ENCODE measurements at regions not wholly inside any gene's neighbourhood (a gene's known extent, or its start where the extent isn't known, plus 50 kb on each side); places are given as distances from the start of the nearest gene placed in this dataset.
"Not testable (repeated sequence)": the region's sequence is repeated elsewhere in the genome, so short reads cannot be mapped to it uniquely, and the experiment has no call there.

DNA sequence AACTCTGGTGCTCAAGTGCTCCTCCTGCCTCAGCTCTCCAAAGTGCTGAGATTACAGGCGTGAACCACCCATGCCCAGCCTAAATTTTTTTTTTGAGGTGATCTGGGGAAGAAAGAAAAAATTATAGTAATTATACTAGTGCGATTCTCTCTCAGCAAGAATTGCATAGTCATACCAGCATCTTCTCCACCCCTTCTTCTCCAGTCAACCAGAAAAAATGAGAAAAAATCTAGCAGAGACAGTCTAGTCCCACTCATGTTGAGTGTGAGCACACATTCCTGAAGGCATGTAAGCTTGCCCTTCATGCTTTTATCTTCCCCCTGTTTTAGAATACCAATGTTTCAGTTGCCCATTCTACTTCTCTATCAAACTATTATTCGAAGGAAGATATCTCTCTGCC is 207.6 kb downstream of the S1PR1 start:
- Histone ChIP-seq H3K9me3 (no peaks in the 10 kb centered on the region), H3K27ac (no peak overlapping the region), H3K4me1 (no peaks in the 10 kb centered on the region), H3K27me3 (no peaks in the 10 kb centered on the region), H3K4me3 (no peak overlapping the region), H3K36me3 (no peaks in the 10 kb centered on the region)
- 79 to 83% methylated on average over 3 of the region's 3 CpGs for WGBS, 2 donors (ENCODE audit: low coverage in 1 of 2)
- no peak for DNase-seq
- intact Hi-C loops (cut with DNase I; ENCODE audit: low total_unique reads) (no loop called here), in situ Hi-C loops (cut with MboI; ENCODE audit: low pct_ligation_motif_present in 1 of 4, low pct_unique_long_range_greater_than_20kb in 1 of 4, low sequenced_read_pairs in 3 of 4) (no loop called here)
- TF ChIP-seq POLR2A (IDR thresholded peaks at IDR 0.05) (no peak), POLR2AphosphoS5 (IDR thresholded peaks at IDR 0.05) (no peak), EP300 (IDR thresholded peaks at IDR 0.05; ENCODE audit: low read depth) (no peak)
- TF ChIP-seq, protein P1, sequence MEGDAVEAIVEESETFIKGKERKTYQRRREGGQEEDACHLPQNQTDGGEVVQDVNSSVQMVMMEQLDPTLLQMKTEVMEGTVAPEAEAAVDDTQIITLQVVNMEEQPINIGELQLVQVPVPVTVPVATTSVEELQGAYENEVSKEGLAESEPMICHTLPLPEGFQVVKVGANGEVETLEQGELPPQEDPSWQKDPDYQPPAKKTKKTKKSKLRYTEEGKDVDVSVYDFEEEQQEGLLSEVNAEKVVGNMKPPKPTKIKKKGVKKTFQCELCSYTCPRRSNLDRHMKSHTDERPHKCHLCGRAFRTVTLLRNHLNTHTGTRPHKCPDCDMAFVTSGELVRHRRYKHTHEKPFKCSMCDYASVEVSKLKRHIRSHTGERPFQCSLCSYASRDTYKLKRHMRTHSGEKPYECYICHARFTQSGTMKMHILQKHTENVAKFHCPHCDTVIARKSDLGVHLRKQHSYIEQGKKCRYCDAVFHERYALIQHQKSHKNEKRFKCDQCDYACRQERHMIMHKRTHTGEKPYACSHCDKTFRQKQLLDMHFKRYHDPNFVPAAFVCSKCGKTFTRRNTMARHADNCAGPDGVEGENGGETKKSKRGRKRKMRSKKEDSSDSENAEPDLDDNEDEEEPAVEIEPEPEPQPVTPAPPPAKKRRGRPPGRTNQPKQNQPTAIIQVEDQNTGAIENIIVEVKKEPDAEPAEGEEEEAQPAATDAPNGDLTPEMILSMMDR (IDR thresholded peaks at IDR 0.05) = no peak

DNA sequence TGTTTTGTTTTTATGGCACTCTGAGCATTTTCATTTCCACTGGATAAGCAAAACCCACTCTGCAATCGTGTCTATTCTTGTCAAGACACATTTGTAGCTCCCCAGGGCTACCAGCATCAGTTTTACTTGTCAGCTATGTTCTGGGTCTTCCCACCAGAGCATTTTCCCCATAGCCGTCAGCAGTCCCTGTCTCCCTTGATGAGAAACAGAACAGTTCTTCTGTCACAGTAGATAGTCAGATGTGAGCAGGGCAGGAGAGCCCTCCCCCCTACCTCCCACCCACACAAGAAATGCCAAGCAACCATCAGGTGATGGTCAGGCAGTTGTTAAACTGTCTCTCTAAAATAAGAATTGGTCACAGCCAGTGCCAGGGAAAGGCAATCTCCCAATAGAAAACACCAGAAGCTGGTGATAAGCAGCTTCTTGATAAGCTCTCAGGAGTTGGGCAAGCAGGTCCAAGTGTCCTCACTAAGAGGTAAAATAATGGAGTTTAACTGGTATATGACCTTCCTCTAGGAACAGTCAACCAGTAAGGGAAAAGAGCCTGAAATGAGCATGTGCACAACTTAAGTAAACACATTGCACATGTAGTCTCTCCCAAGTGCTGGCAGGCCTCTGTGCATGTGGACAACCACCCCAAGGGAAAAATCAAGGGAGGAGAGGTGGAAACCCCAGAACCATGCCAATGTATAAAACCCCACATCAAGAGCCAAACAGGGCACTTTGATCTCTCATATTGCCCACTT is 208.2 kb downstream of the S1PR1 start:
- in situ Hi-C loops (cut with MboI; ENCODE audit: low pct_ligation_motif_present in 1 of 4, low pct_unique_long_range_greater_than_20kb in 1 of 4, low sequenced_read_pairs in 3 of 4) (no loop called here), intact Hi-C loops (cut with DNase I; ENCODE audit: low total_unique reads) (no loop called here)
- H3K4me3 ChIP-seq = no peak overlapping the region
- H3K9me3 ChIP-seq = no peaks in the 10 kb centered on the region
- no peak for TF ChIP-seq POLR2A (IDR thresholded peaks at IDR 0.05)
- no peak for TF ChIP-seq POLR2AphosphoS5 (IDR thresholded peaks at IDR 0.05)
- TF ChIP-seq EP300 (IDR thresholded peaks at IDR 0.05; ENCODE audit: low read depth) = no peak
- TF ChIP-seq, protein P1 (IDR thresholded peaks at IDR 0.05) = no peak
- H3K27me3 ChIP-seq = no peaks in the 10 kb centered on the region
- 33 to 41% methylated on average over 2 of the region's 2 CpGs for WGBS, 2 donors (ENCODE audit: low coverage in 1 of 2)
- no peak for DNase-seq
- no peaks in the 10 kb centered on the region for H3K4me1 ChIP-seq
- no peak overlapping the region for H3K27ac ChIP-seq
- H3K36me3 ChIP-seq = no peaks in the 10 kb centered on the region

DNA sequence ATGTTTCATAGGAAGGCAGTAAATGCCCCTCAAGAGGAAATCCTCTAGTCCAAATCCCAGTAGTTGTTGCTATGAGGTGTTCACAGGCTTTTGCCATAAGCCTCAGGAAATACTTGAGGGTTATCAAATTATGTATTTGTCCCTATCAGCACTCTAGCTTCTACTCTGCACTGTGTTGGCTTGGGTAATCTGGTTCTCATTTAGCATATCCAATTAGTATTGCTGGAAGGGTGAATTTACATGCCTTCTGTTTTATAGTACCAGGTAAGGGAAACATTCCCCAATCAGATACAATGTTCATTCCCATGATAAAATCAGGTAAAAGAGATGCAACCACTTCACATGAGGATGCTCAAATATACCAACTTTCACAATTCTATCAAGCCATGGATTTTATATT is 211.2 kb downstream of the S1PR1 start:
- intact Hi-C loops (cut with DNase I; ENCODE audit: low total_unique reads) (no loop called here), in situ Hi-C loops (cut with MboI; ENCODE audit: low pct_ligation_motif_present in 1 of 4, low pct_unique_long_range_greater_than_20kb in 1 of 4, low sequenced_read_pairs in 3 of 4) (no loop called here)
- DNase-seq = no peak
- H3K4me3 ChIP-seq = no peak overlapping the region
- H3K27ac ChIP-seq = no peak overlapping the region
- no peaks in the 10 kb centered on the region for H3K27me3 ChIP-seq
- TF ChIP-seq EP300 (IDR thresholded peaks at IDR 0.05; ENCODE audit: low read depth) = no peak
- TF ChIP-seq, protein P1 (IDR thresholded peaks at IDR 0.05) = no peak
- no peak for TF ChIP-seq POLR2AphosphoS5 (IDR thresholded peaks at IDR 0.05)
- TF ChIP-seq POLR2A (IDR thresholded peaks at IDR 0.05) = no peak
- no peaks in the 10 kb centered on the region for H3K9me3 ChIP-seq
- no peaks in the 10 kb centered on the region for H3K4me1 ChIP-seq
- H3K36me3 ChIP-seq = no peaks in the 10 kb centered on the region

- H3K4me3 ChIP-seq; intact Hi-C loops (cut with DNase I; ENCODE audit: low total_unique reads); in situ Hi-C loops (cut with MboI; ENCODE audit: low pct_ligation_motif_present in 1 of 4, low pct_unique_long_range_greater_than_20kb in 1 of 4, low sequenced_read_pairs in 3 of 4); H3K4me1 ChIP-seq; DNase-seq; H3K27me3 ChIP-seq; H3K27ac ChIP-seq; H3K9me3 ChIP-seq; H3K36me3 ChIP-seq: not testable (repeated sequence)
- WGBS, 2 donors (ENCODE audit: low coverage in 1 of 2) = 93 to 98% methylated on average over 5 of the region's 5 CpGs
These were observed 213.9 kb downstream of the S1PR1 start for GRCh38 chr1:101450691-101451090.

DNA sequence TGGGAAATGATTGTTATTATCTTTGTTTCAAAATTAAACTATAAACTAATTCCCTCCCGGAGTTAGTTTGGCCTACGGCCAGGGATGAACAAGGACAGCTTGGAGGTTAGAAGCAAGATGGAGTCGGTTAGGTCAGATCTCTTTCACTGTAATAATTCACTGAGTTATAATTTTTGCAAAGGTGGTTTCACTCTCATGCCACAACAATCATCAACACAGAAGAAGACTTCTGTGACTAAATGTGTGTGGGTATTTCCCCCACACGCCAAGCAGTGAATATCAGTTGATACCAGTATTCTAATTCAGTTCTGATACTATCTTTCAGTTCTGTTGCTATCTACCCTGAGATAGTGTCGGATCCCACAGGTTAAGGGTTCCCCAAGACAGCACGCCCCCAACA is 215.1 kb downstream of the S1PR1 start:
- Histone ChIP-seq H3K36me3 (no peaks in the 10 kb centered on the region), H3K9me3 (no peaks in the 10 kb centered on the region), H3K4me3 (no peak overlapping the region), H3K4me1 (no peaks in the 10 kb centered on the region), H3K27ac (no peak overlapping the region), H3K27me3 (no peaks in the 10 kb centered on the region)
- intact Hi-C loops (cut with DNase I; ENCODE audit: low total_unique reads) (no loop called here), in situ Hi-C loops (cut with MboI; ENCODE audit: low pct_ligation_motif_present in 1 of 4, low pct_unique_long_range_greater_than_20kb in 1 of 4, low sequenced_read_pairs in 3 of 4) (no loop called here)
- no peak for DNase-seq
- WGBS, 2 donors (ENCODE audit: low coverage in 1 of 2) = 59 to 77% methylated on average over 5 to 6 of the region's 6 CpGs
- TF ChIP-seq, protein P1 (IDR thresholded peaks at IDR 0.05) = no peak
- TF ChIP-seq EP300 (IDR thresholded peaks at IDR 0.05; ENCODE audit: low read depth) (no peak), POLR2A (IDR thresholded peaks at IDR 0.05) (no peak), POLR2AphosphoS5 (IDR thresholded peaks at IDR 0.05) (no peak)
